Mesendoderm (in vitro differentiated cells): ENCODE measurements at regions not wholly inside any gene's neighbourhood (a gene's known extent, or its start where the extent isn't known, plus 50 kb on each side); places are given as distances from the start of the nearest gene placed in this dataset. TPM values are rescaled to one million over a fixed set of nuclear protein-coding genes. Genes with fewer than 3 reads are reported as not detected.

Experiments
- DNase-seq: peaks from one replicate; pipeline ENCODE4 v3.0.0; 2013
- H2AK5ac ChIP-seq: 2 replicates; pipeline ENCODE4 v1.6.1; 2013; ENCODE audit warnings: low read length, inconsistent platforms
- H2BK120ac ChIP-seq: 2 replicates; pipeline ENCODE4 v1.6.1; 2013; ENCODE audit warnings: low read depth, mild to moderate bottlenecking, low read length, moderate library complexity, mixed read lengths
- H2BK15ac ChIP-seq: replicated peaks from 2 replicates; pipeline ENCODE4 v1.6.1; 2013; ENCODE audit warnings: low read depth, mild to moderate bottlenecking, moderate library complexity
- H2BK5ac ChIP-seq: 2 replicates; pipeline ENCODE4 v1.6.1; 2013; ENCODE audit warnings: low read length, inconsistent platforms
- H3K18ac ChIP-seq: 2 replicates; pipeline ENCODE4 v1.6.1; 2013; ENCODE audit warnings: mild to moderate bottlenecking, low read length, mixed read lengths
- H3K23ac ChIP-seq: one replicate; pipeline ENCODE4 v1.6.1; 2013; ENCODE audit warnings: low read length
- H3K27ac ChIP-seq: 2 replicates; pipeline ENCODE4 v1.5.1; 2013; ENCODE audit warnings: low read depth, mild to moderate bottlenecking, inconsistent platforms, low read length, moderate library complexity
- H3K27me3 ChIP-seq: 2 replicates; pipeline ENCODE4 v1.6.1; 2013; ENCODE audit warnings: low read length, control low read depth, mild to moderate bottlenecking, inconsistent platforms; ENCODE audit not compliant: insufficient read depth, poor library complexity
- H3K36me3 ChIP-seq: 2 replicates; pipeline ENCODE4 v1.6.1; 2013; ENCODE audit warnings: low read length, inconsistent platforms; ENCODE audit not compliant: control insufficient read depth, insufficient read depth
- H3K4ac ChIP-seq: one replicate; pipeline ENCODE4 v1.6.1; 2013; ENCODE audit warnings: low read depth, mild to moderate bottlenecking, low read length, moderate library complexity
- H3K4me1 ChIP-seq: 2 replicates; pipeline ENCODE4 v1.6.1; 2013; ENCODE audit warnings: low read depth, low read length, inconsistent platforms; ENCODE audit not compliant: control insufficient read depth
- H3K4me2 ChIP-seq: 2 replicates; pipeline ENCODE4 v1.6.1; 2013; ENCODE audit warnings: low read length
- H3K4me3 ChIP-seq: 2 replicates; pipeline ENCODE4 v1.5.1; 2013; ENCODE audit warnings: mild to moderate bottlenecking, low read length
- H3K56ac ChIP-seq: one replicate; pipeline ENCODE4 v1.6.1; 2013; ENCODE audit warnings: low read length
- H3K79me1 ChIP-seq: 2 replicates; pipeline ENCODE4 v1.6.1; 2013; ENCODE audit warnings: low read length, inconsistent platforms
- H3K79me2 ChIP-seq: 2 replicates; pipeline ENCODE4 v1.6.1; 2013; ENCODE audit warnings: mild to moderate bottlenecking, low read length; ENCODE audit not compliant: control insufficient read depth, insufficient read depth
- H3K9ac ChIP-seq: 2 replicates; pipeline ENCODE4 v1.6.1; 2013; ENCODE audit warnings: low read length, inconsistent platforms
- H4K5ac ChIP-seq: one replicate; pipeline ENCODE4 v1.6.1; 2013; ENCODE audit warnings: low read length
- H4K8ac ChIP-seq: one replicate; pipeline ENCODE4 v1.6.1; 2013; ENCODE audit warnings: low read depth, mild to moderate bottlenecking, control low read depth, low read length, moderate library complexity
- WGBS: extraction: QIAGEN DNeasy Blood & Tissue Kit; methylation state at CpG from one replicate; pipeline ENCODE4 v1.1.7; 2013; ENCODE audit warnings: low lambda C conversion rate, missing lambda C conversion rate; ENCODE audit not compliant: insufficient coverage; ENCODE audit errors: extremely low coverage; 5-methylcytosine and 5-hydroxymethylcytosine counted together
- small RNA-seq: library from polyadenylated mRNA; stranded (forward); fragments of <200 nt; extraction: miRNeasy Mini kit (QIAGEN cat#:217004); gene quantifications from one replicate; pipeline ENCODE3, GENCODE V24; 2013; ENCODE audit not compliant: insufficient read depth

DNA sequence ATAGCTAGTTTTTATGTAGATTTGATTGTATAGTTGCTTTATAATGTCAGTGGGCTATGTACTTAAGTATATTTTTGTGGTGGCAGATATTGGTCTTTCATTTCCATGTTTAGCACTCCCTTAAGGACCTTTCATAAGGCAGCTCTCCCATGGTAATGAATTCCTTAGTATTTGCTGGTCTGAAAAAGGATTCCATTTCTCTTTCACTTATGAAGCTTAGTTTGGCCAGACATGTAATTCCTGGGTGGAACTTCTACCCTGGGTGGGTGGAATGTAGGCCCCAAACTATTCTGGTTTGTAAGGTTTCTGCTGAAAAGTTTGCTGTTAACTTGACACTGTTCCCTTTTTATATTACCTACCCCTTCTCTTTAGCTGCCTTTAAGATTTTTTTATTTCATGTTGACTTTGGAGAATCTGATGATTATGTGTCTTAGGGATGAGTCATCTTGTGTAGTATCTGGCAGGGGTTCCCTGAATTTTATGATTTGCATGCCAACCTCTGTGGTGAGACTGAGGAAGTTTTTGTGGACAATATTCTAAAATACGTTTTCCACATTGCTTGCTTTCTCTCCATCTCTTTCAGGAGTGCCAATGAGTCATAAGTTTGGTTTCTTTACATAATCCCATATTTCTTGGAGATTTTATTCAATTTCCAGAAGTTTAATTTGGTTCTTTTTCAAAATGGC is 65.4 kb upstream of the VRK2 start:
- Histone ChIP-seq H3K4ac (no peak overlapping the region), H3K23ac (no peak overlapping the region), H3K79me2 (no peaks in the 10 kb centered on the region), H3K9ac (no peak overlapping the region), H3K4me2 (no peak overlapping the region), H2BK15ac (no peak overlapping the region), H3K79me1 (no peaks in the 10 kb centered on the region), H3K18ac (no peak overlapping the region), H3K36me3 (no peaks in the 10 kb centered on the region), H3K4me3 (no peak overlapping the region), H4K5ac (no peak overlapping the region), H4K8ac (no peak overlapping the region), H3K56ac (no peak overlapping the region), H3K27me3 (no peaks in the 10 kb centered on the region), H3K27ac (no peak overlapping the region), H2BK120ac (no peak overlapping the region), H3K4me1 (no peaks in the 10 kb centered on the region), H2BK5ac (no peak overlapping the region), H2AK5ac (no peak overlapping the region)
- no peak for DNase-seq
- WGBS = no CpG with 5 or more reads among the region's 1 CpG

DNA sequence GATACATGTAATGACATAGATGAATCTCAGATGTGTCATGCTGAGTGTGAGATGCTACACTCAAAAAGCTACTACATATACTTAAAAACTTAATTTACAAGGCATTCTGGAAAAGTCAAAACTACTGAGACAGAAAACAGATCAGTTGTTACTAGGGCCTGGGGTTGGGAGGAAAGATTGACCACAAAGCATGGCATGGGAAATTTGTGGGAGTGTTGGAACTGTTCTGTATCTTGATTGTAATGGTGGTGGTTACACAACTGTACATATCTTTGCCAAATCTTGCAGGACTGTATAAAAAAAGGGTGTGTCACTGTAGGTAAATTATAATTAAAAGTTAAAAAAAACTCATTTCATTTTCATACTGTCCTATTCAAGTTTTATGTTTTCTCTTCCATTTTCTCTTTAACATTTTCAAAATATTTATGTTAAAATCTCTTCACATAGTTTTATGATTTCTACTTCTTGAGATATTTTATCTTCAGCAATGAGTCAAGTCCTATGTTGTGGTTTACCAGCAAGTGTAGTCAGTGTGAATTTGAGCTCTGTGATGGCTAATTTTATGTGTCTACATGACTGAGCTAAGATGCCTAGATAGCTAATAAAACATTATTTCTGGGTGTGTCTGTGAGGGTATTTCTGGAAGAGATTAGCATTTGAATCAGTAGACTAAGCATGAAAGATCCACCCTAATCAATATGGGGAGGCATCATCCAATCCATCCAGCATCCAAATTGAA is 58.6 kb upstream of the VRK2 start:
- Histone ChIP-seq H3K4me1 (no peaks in the 10 kb centered on the region), H3K79me2 (no peaks in the 10 kb centered on the region), H2BK15ac (no peak overlapping the region), H2AK5ac (no peak overlapping the region), H4K5ac (no peak overlapping the region), H3K27ac (no peak overlapping the region), H3K4me3 (no peak overlapping the region), H3K4ac (no peak overlapping the region), H2BK120ac (no peak overlapping the region), H3K9ac (no peak overlapping the region), H3K23ac (no peak overlapping the region), H3K79me1 (no peaks in the 10 kb centered on the region), H3K27me3 (no peaks in the 10 kb centered on the region), H3K56ac (no peak overlapping the region), H3K36me3 (no peaks in the 10 kb centered on the region), H3K18ac (no peak overlapping the region), H2BK5ac (no peak overlapping the region), H3K4me2 (no peak overlapping the region), H4K8ac (no peak overlapping the region)
- DNase-seq = no peak

DNA sequence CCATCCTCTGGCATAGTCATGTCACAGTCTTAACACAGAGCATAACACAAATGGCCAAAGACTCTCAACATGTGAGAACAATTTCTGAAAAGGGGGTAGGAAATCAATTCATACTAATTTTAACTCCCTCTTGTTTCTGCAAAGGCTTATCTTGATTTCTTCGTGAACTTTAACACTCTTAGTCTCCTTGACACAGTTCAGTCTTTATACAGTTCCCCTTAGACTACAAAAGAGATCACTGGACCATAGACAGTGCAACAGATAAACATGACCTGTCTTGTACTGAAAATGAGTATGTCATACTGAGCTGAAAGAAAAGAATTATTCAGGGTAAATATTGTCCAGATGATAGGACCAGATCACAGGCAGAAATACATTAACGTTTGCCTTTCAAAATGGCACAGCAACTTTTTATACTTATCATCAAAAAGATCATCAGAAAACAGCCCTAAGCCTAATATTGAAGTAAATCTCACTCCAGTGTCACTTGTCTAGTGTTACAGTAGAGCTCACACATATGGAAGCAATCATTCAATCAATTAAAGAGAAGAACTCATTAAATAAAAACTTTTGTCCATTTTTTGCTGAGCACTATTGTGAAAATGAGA is 56.4 kb upstream of the VRK2 start:
- Histone ChIP-seq H3K36me3 (no peaks in the 10 kb centered on the region), H3K4me2 (no peak overlapping the region), H2BK15ac (no peak overlapping the region), H3K23ac (no peak overlapping the region), H2BK120ac (no peak overlapping the region), H3K18ac (no peak overlapping the region), H3K9ac (no peak overlapping the region), H3K79me1 (no peaks in the 10 kb centered on the region), H2BK5ac (no peak overlapping the region), H4K8ac (no peak overlapping the region), H2AK5ac (no peak overlapping the region), H3K27me3 (no peaks in the 10 kb centered on the region), H3K4me1 (no peaks in the 10 kb centered on the region), H3K4ac (no peak overlapping the region), H3K79me2 (no peaks in the 10 kb centered on the region), H3K56ac (no peak overlapping the region), H3K27ac (no peak overlapping the region), H4K5ac (no peak overlapping the region), H3K4me3 (no peak overlapping the region)
- no CpG with 5 or more reads among the region's 2 CpGs for WGBS
- no peak for DNase-seq

Small RNA genes lying in the stretch of these regions (small RNA-seq; reads per million reads assigned to genes)
- gene PPIAP63 = not detected
- gene RF00592 = not detected
